Liver (tissue), 8 donors: ENCODE measurements at regions not wholly inside any gene's neighbourhood (a gene's known extent, or its start where the extent isn't known, plus 50 kb on each side); places are given as distances from the start of the nearest gene placed in this dataset.
A peak's percentile ranks its signal among the peaks of the same experiment; 100 is the strongest.
"Not testable (repeated sequence)": the region's sequence is repeated elsewhere in the genome, so short reads cannot be mapped to it uniquely, and the experiment has no call there.

Source experiments
- DNase-seq: peaks from one replicate; pipeline ENCODE4 v3.0.0-alpha.2; 2017; ENCODE audit warnings: low spot score
- H3K27ac ChIP-seq, 2 donors: one replicate each; pipeline ENCODE4 v1.7.0; 2013; ENCODE audit warnings: inconsistent platforms in 2 of 2, low read length in 2 of 2, control low read depth in 1 of 2, low read depth in 1 of 2, mild to moderate bottlenecking in 1 of 2
- H3K27me3 ChIP-seq, 4 donors: one replicate each; pipeline versions ENCODE4 v1.6.1 to v1.7.0; 2013; ENCODE audit warnings: low read length in 3 of 4, inconsistent platforms in 1 of 4, mild to moderate bottlenecking in 1 of 4, moderate library complexity in 1 of 4; ENCODE audit not compliant: control insufficient read depth in 4 of 4, insufficient read depth in 4 of 4
- H3K36me3 ChIP-seq, 4 donors: one replicate each; pipeline versions ENCODE4 v1.6.1 to v1.7.0; 2013; ENCODE audit warnings: low read length in 3 of 4, mild to moderate bottlenecking in 3 of 4, low read depth in 1 of 4, moderate library complexity in 1 of 4; ENCODE audit not compliant: control insufficient read depth in 4 of 4, insufficient read depth in 3 of 4
- H3K4me1 ChIP-seq, 4 donors: one replicate each; pipeline versions ENCODE4 v1.6.1 to v1.7.0; 2013; ENCODE audit warnings: low read length in 3 of 4, mild to moderate bottlenecking in 3 of 4, moderate library complexity in 1 of 4; ENCODE audit not compliant: control insufficient read depth in 4 of 4, insufficient read depth in 4 of 4
- H3K4me3 ChIP-seq, 3 donors: one replicate each; pipeline versions ENCODE4 v1.6.1 to v1.7.0; 2013; ENCODE audit warnings: low read length in 3 of 3, control low read depth in 1 of 3, low read depth in 1 of 3, mild to moderate bottlenecking in 1 of 3
- H3K9ac ChIP-seq, 2 donors: one replicate each; pipeline ENCODE4 v1.7.0; 2013; ENCODE audit warnings: low read length in 2 of 2, mild to moderate bottlenecking in 2 of 2, moderate library complexity in 2 of 2, control low read depth in 1 of 2, low read depth in 1 of 2
- H3K9me3 ChIP-seq, 4 donors: one replicate each; pipeline versions ENCODE4 v1.6.1 to v1.7.0; 2013; ENCODE audit warnings: low read length in 3 of 4; ENCODE audit not compliant: control insufficient read depth in 4 of 4
- CTCF ChIP-seq: fragments of 150-350 bp; IDR thresholded peaks from 2 replicates; pipeline ENCODE4 v1.5.1; 2017; ENCODE audit warnings: improper control_type of control experiment, low read depth, low read length; ENCODE audit not compliant: missing input control
- EGR1 ChIP-seq, 2 donors: IDR thresholded peaks; 2 replicates each; pipeline ENCODE4 v1.6.1; 2016 to 2018; ENCODE audit warnings: antibody characterized with exemption in 2 of 2, low read depth in 2 of 2
- HNF4A ChIP-seq, 2 donors: conservative IDR thresholded peaks; 2 replicates each; pipeline ENCODE4 v1.6.1; 2016; ENCODE audit warnings: antibody characterized with exemption in 2 of 2, mild to moderate bottlenecking in 2 of 2
- HNF4G ChIP-seq: IDR thresholded peaks from 2 replicates; pipeline ENCODE4 v1.6.1; 2016; ENCODE audit warnings: antibody characterized with exemption
- JUND ChIP-seq, 2 donors: IDR thresholded peaks; 2 replicates each; pipeline ENCODE4 v1.6.1; 2016; ENCODE audit warnings: antibody characterized with exemption in 2 of 2
- MAX ChIP-seq: IDR thresholded peaks from 2 replicates; pipeline ENCODE4 v1.6.1; 2016; ENCODE audit warnings: antibody characterized with exemption
- RAD21 ChIP-seq, 2 donors: IDR thresholded peaks; 2 replicates each; pipeline ENCODE4 v1.6.1; 2016; ENCODE audit warnings: antibody characterized with exemption in 2 of 2, mild to moderate bottlenecking in 2 of 2
- RXRA ChIP-seq, 2 donors: IDR thresholded peaks; 2 replicates each; pipeline ENCODE4 v1.6.1; 2017 to 2018; ENCODE audit warnings: antibody characterized with exemption in 2 of 2, mild to moderate bottlenecking in 1 of 2
- SP1 ChIP-seq: IDR thresholded peaks from 2 replicates; pipeline ENCODE4 v1.6.1; 2018; ENCODE audit warnings: antibody characterized with exemption, mild to moderate bottlenecking
- YY1 ChIP-seq: IDR thresholded peaks from 2 replicates; pipeline ENCODE4 v1.6.1; 2016; ENCODE audit warnings: antibody characterized with exemption, mild to moderate bottlenecking
- ZBTB33 ChIP-seq: IDR thresholded peaks from 2 replicates; pipeline ENCODE4 v1.6.1; 2016; ENCODE audit warnings: antibody characterized with exemption
- WGBS: extraction: QIAGEN DNeasy Blood & Tissue Kit; methylation state at CpG from one replicate; pipeline ENCODE4 v1.1.7; 2013; 5-methylcytosine and 5-hydroxymethylcytosine counted together
- donor health status: healthy.
- donor health status: healthy.
- donor health status: healthy.
- donor health status: healthy.
- donor health status: healthy.

- TF ChIP-seq ZBTB33 (no peak), HNF4G (no peak)
Observed at GRCh38 chr5:163339148-163339547, 98.2 kb upstream of the CCNG1 start (continued).

GRCh38 chr5:163340378-163340777 lies 97.0 kb upstream of the CCNG1 start:
- not testable (repeated sequence) for H3K36me3 ChIP-seq, DNase-seq, H3K9ac ChIP-seq, H3K4me1 ChIP-seq, H3K4me3 ChIP-seq, H3K27ac ChIP-seq, H3K9me3 ChIP-seq, H3K27me3 ChIP-seq
- WGBS: 94% methylated on average over 6 of the region's 6 CpGs

- no peak overlapping the region for H3K4me3 ChIP-seq
- no peak for DNase-seq
- no peak for TF ChIP-seq MAX
- no peak for TF ChIP-seq JUND (IDR thresholded peaks at IDR 0.05)
- TF ChIP-seq RAD21 (IDR thresholded peaks at IDR 0.05): no peak
- no peak for TF ChIP-seq YY1
- no peaks in the 10 kb centered on the region for H3K9me3 ChIP-seq
- H3K27me3 ChIP-seq: no peaks in the 10 kb centered on the region
- 83% methylated on average over 2 of the region's 2 CpGs for WGBS
- no peaks in the 10 kb centered on the region for H3K4me1 ChIP-seq
- no peaks in the 10 kb centered on the region for H3K36me3 ChIP-seq
- H3K27ac ChIP-seq: no peak overlapping the region
- H3K9ac ChIP-seq: no peak overlapping the region
Observed at GRCh38 chr5:163342306-163342705, 95.1 kb upstream of the CCNG1 start.

- Histone ChIP-seq H3K9ac (no peak overlapping the region), H3K4me1 (no peaks in the 10 kb centered on the region), H3K9me3 (no peaks in the 10 kb centered on the region), H3K4me3 (no peak overlapping the region), H3K27me3 (no peaks in the 10 kb centered on the region), H3K27ac (no peak overlapping the region), H3K36me3 (no peaks in the 10 kb centered on the region)
- DNase-seq: no peak
- TF ChIP-seq RAD21 (IDR thresholded peaks at IDR 0.05) (no peak), EGR1 (IDR thresholded peaks at IDR 0.05; ENCODE audit: low read depth in 2 of 2) (no peak)
- 70% methylated on average over 3 of the region's 3 CpGs for WGBS
Observed at GRCh38 chr5:163345216-163345615, 92.2 kb upstream of the CCNG1 start.

- WGBS: under 1% methylated on average over 2 of the region's 2 CpGs
- H3K9ac ChIP-seq: no peak overlapping the region
- no peak overlapping the region for H3K27ac ChIP-seq
- TF ChIP-seq RAD21 (IDR thresholded peaks at IDR 0.05): peak; percentile 91 to 92
- TF ChIP-seq HNF4A (conservative IDR thresholded peaks at IDR 0.05): no peak
- no peak for TF ChIP-seq RXRA (IDR thresholded peaks at IDR 0.05)
- TF ChIP-seq SP1: no peak
- TF ChIP-seq CTCF: peak; percentile 85
- H3K4me3 ChIP-seq: no peak overlapping the region
- H3K27me3 ChIP-seq: no peaks in the 10 kb centered on the region
- no peaks in the 10 kb centered on the region for H3K9me3 ChIP-seq
- H3K4me1 ChIP-seq: no peaks in the 10 kb centered on the region
- peak; percentile 40 for DNase-seq
- H3K36me3 ChIP-seq: no peaks in the 10 kb centered on the region
Observed at GRCh38 chr5:163347671-163348070, 89.7 kb upstream of the CCNG1 start.
